IPS-18c (cell line): ENCODE measurements at regions not wholly inside any gene's neighbourhood (a gene's known extent, or its start where the extent isn't known, plus 50 kb on each side); places are given as distances from the start of the nearest gene placed in this dataset.

Experiments
- H3K4me3 ChIP-seq: 2 replicates; pipeline ENCODE4 v1.7.0; 2013; ENCODE audit warnings: low read depth, mild to moderate bottlenecking, low read length, moderate library complexity; ENCODE audit not compliant: insufficient read depth
- H3K9me3 ChIP-seq: one replicate; pipeline ENCODE4 v1.6.1; 2013; ENCODE audit warnings: mild to moderate bottlenecking, low read length, moderate library complexity; ENCODE audit not compliant: control insufficient read depth, insufficient read depth

DNA sequence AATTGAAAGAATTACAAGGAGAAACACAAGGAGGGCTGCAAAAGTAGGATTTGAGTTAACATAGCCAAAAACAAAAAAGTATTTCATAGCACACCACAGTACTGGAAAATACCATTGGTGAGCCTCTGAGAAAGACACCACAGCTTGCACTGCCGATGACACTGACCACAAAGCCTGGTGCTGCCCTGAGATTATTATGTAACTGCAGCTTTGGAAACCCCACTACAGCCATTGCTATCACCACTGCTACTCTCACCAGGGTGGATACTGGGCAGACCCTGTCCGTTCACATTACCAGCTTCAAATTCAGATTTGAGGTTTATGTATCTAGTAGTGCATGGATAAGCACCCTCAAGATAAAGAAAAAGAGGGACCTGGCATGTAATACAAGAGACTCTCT is 1246.7 kb upstream of the SORCS1 start:
- H3K4me3 ChIP-seq: no peak overlapping the region

DNA sequence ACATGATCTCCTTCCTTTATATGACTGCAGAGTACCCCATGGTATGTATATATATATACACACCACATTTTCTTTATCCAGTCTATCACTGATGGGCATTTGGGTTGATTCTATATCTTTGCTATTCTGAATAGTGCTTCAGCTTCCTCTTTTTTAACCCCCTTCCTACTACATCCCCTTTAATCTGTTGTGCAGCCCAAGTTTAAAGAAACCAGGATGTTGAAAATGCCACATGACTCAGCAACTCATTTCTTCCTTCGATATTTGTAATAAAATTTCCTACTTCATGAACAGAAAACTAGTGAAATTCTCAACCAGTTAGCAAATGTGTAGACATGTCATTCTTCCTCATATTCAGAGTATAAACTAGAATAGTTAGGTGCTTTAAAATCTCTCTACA is 1245.7 kb upstream of the SORCS1 start:
- H3K9me3 ChIP-seq: no peaks in the 10 kb centered on the region
- no peak overlapping the region for H3K4me3 ChIP-seq

More for the DNA sequence above, 1246.7 kb upstream of the SORCS1 start:
- H3K9me3 ChIP-seq: no peaks in the 10 kb centered on the region

DNA sequence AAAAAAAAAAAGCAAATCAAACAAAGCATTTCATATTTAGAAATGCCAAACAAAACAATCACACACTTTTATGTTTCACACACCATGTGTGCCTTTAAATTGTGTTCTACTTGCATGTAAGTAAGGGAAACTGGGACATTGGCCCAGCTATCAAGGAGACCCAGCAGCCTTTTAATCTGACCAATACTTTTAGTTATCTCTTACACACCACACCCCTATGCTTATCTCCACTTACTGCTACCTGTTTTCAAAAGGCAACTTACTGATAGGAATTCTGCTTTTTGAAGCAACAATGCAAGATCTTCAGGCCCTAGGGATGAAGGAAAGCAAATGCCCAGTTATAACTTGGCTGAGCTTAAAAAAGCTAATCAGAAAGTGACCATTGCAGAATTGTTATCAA is 1244.8 kb upstream of the SORCS1 start:
- H3K4me3 ChIP-seq: no peak overlapping the region
- no peaks in the 10 kb centered on the region for H3K9me3 ChIP-seq

DNA sequence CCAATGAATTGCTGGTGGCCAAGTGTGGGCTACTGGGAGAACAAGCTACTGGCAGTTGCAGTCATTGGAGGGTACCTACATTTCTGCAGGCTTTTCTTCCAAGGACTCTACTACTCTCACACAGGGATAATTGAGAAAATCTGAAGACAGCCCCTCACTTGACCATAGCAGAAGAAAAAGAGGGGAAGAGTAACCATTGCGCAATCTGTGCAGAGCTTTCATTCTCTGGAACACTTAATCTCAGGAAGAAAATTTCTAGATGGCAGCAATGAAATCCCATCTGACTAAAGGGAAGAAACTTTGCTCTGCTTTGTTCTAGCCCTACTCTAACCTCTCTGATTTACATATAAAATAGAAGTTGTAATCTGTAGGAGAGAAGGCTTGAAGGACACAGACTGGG is 1239.6 kb upstream of the SORCS1 start:
- H3K9me3 ChIP-seq: no peaks in the 10 kb centered on the region
- no peak overlapping the region for H3K4me3 ChIP-seq

DNA sequence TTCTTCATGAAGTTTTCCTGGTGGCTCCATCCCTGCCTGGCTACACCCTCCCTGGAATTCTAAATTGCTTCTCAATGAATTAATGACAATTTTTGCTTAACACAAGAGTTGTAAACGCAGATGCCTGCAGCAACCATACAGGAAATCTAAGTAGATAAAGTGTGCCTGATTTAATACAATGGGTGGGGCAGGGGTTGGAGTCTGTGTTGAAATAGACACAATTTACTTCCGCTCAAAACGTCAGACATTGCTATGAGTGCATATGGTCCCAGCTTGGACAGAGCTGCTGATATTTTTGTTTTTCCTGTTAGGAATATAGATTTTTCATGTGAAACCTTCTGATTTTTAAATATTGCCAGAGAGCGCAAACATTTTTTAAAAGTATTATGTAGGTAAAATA is 1235.0 kb upstream of the SORCS1 start:
- Histone ChIP-seq H3K4me3 (no peak overlapping the region), H3K9me3 (no peaks in the 10 kb centered on the region)

DNA sequence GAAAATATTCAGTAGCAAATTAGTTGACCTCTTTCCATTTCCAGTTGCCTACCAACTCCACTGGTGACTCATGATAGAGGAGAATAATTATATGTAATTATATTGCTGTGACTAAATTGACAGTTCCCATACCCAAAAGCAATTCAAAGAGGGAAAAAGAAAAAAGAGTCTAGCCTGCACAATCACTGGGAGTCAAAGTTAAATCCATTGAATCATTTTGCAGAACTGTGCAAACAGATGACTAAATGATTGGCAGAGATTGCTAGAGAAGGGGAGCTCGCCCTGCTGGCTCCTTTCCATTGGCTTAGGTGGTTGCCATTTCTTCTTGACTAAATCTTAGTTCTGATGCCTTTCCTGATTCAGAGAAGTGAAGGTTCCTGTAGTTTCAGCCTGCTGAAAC is 1228.6 kb upstream of the SORCS1 start:
- no peaks in the 10 kb centered on the region for H3K9me3 ChIP-seq
- H3K4me3 ChIP-seq: no peak overlapping the region

DNA sequence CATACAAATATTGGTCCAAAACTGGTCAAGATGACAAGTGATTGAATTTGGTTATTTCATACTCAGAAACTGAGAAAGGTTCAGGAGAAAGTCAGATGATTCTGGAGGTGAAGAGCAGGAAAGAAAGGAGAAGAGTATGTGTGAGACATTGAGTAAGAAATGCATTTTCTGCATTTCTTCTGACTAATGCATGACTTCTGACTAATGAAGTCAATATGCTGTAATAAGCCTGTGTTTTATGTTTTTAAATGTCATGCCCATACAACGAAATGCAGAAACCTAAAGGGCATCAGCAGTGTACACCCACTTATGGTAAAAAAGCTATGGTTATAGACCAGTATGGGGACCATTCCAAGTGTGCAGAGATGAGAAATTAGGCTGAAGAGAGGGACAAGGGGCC is 1227.8 kb upstream of the SORCS1 start:
- Histone ChIP-seq H3K9me3 (no peaks in the 10 kb centered on the region), H3K4me3 (no peak overlapping the region)

DNA sequence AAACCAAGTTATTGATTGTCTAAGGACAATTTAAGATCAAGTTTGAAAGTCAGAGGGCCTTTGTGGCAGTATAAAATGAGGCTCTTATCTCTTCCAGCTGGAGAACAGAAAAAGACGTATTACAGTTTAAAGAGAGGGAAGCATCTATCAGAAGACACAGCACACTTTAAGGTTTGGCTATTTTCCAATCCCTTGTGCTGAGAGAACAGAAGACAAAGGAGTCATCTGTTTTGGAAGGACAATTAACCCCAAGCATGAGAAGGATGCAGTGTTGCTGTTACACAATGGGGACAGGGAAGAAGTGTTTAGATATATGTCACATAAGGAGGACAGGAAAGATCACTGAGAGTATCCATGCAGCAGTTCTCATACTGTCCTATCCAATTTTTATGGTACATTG is 1224.2 kb upstream of the SORCS1 start:
- Histone ChIP-seq H3K4me3 (no peak overlapping the region), H3K9me3 (no peaks in the 10 kb centered on the region)

DNA sequence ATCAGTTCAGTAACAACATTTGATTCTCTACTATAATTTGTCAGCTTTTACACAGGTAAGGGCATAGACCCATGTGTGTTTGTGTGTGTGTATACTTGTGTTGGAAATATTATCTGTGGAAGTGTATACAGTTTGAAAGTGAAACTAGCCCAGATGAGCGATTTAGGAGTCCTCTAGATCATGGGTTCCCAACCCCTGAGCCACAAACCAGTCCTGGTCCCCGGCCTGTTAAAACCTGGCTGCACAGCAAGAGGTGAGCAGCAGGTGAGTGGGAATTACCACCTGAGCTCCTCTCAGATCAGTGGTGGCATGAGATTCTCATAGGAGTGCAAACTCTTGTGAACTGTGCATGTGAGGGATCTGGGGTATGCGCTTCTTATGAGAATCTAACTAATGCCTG is 1221.5 kb upstream of the SORCS1 start:
- Histone ChIP-seq H3K4me3 (no peak overlapping the region), H3K9me3 (no peaks in the 10 kb centered on the region)

DNA sequence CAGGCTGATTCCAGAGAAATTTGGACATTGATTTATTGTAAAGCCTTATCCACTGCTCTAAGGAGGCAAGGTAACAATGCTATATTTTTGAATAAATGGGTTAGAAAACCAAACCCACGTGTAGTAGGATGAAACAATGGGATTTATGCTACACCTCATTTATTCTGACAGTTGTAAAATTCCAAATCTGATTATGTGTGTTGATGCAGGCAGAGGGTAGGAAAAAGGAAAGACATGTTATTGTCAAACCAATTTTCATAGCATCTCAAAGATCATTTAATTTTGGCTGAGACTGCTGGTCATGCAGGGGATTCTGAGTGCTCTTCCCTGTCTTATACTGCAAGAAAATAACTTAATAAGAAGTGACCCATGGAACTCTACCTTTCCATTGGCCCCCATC is 1219.9 kb upstream of the SORCS1 start:
- H3K9me3 ChIP-seq: no peaks in the 10 kb centered on the region
- no peak overlapping the region for H3K4me3 ChIP-seq

DNA sequence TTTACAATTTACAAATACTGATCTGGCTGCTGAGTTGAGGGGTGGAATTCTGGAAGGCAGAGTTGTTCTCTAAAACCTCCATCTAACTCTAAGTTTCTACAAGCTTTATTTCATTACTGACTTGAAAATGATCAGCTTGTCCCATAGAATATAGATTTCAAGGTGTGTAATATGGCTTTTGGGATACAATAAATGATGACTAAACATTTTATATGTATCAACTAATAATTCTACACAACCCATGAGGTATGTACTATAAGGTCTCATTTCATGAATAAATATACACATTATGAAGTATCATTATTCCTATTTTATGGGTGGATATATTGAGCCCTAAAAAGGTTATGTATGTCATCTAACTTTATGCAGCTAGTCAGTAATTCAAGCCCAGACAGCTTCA is 1214.3 kb upstream of the SORCS1 start:
- no peaks in the 10 kb centered on the region for H3K9me3 ChIP-seq

DNA sequence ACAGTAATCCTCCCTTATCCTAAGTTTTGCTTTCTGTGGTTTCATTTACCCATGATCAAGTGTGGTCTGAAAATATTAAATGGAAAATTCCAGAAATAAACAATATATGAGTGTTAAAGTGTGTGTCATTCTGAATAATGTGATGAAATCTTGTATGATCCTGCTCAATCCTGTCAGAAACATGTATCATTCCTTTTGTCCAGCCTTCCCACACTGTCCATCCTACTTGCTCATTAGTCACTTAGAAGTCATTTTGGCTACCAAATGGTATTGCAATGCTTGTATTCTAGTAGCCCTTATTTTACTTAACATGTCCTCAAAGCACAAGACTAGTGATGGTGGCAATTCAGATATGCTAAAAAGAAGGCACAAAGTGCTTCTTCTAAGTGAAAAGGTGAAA is 1211.2 kb upstream of the SORCS1 start:
- Histone ChIP-seq H3K4me3 (no peak overlapping the region), H3K9me3 (no peaks in the 10 kb centered on the region)

More for the DNA sequence above, 1214.3 kb upstream of the SORCS1 start:
- no peak overlapping the region for H3K4me3 ChIP-seq

DNA sequence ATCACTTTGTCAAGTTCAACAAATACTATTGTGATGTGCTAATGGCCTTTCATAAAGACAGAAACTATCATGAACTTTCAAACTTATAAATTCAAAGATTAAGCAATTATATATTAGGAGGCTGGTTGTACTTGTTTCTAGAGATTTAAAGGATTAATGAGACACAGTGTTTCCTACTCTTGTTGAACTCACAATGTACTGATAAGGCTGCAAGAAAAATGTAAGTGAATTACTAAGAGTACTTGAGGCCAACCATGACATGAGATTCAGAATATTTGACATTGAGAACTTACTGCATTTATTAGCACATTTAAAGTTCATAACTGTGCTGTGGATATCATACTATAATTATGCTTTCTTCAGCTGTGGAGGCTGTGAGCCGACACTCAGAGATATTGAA is 1210.5 kb upstream of the SORCS1 start:
- Histone ChIP-seq H3K4me3 (no peak overlapping the region), H3K9me3 (no peaks in the 10 kb centered on the region)

DNA sequence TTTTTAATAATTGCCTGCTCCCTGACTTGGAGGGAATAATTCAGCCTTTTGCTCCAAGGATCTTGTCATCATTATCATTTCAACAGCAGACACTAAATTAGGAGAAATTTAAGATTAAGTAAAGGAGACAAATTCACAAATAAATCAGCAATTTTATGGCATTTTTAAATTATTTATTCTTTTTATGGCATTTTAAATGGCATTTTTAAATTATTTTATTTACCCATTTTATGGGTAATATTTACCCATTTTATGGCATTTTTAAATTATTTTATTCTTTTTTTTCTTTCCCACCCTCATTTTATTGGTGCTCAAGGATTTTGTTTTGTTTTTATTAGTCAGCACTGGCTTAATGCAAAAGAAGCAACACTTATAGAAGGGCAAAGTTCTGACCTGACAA is 1201.0 kb upstream of the SORCS1 start:
- H3K9me3 ChIP-seq: no peaks in the 10 kb centered on the region
- H3K4me3 ChIP-seq: no peak overlapping the region

DNA sequence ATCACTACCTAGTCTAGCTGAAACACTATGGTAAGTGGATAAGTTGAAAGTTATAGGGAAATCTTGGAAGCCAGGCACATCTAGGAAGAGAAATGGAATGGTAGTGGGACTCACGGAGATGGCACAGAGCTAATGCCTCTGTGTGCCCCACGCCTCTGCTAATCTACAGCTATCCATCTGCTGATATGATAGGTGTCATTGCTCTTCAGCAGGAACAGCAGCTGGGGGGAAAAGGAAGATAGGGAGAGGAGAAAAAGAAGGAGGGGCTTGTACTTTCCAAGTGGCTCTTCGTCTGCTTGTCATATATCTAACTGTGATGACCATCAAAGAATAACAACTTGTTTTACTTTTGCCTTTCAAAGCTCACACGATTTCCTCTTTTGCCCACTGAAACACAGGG is 1199.1 kb upstream of the SORCS1 start:
- Histone ChIP-seq H3K4me3 (no peak overlapping the region), H3K9me3 (no peaks in the 10 kb centered on the region)

DNA sequence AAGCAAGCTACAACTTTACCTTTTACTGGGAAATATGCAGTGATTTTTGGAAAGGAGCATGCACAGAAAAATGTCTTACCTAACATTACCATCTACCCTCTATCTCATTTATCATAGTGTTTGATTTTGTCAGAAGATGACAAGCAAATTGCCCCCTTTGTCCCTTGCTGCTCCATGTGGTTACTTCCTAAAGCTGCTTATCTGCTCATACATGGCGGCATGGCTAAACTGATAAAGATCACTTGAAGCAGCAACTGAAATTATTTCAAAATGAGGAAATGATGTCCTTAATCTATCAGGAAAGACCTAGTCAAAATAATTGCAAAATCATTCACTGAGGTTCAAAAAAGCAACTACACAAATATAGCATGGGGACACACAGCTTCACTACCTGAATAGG is 1198.5 kb upstream of the SORCS1 start:
- no peaks in the 10 kb centered on the region for H3K9me3 ChIP-seq
- H3K4me3 ChIP-seq: no peak overlapping the region

DNA sequence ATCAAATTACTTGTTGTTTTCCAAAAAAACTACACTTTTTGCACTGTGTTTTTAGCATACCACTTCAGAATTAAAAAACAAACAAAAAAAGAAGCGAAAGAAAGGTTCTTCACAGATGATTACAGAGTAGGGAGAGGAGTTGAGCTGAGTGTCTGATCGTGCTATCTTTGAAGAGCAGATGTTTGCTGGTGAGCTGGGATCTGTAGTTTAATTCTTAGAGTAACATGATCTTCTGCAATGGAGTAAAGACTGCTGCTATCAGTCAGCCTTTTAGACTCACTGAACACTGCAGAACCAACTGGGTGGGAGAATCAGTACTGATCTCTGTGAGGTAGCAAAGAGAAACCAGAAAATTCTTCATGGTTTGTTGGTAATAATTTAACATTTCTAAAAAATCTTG is 1197.8 kb upstream of the SORCS1 start:
- Histone ChIP-seq H3K4me3 (no peak overlapping the region), H3K9me3 (no peaks in the 10 kb centered on the region)

DNA sequence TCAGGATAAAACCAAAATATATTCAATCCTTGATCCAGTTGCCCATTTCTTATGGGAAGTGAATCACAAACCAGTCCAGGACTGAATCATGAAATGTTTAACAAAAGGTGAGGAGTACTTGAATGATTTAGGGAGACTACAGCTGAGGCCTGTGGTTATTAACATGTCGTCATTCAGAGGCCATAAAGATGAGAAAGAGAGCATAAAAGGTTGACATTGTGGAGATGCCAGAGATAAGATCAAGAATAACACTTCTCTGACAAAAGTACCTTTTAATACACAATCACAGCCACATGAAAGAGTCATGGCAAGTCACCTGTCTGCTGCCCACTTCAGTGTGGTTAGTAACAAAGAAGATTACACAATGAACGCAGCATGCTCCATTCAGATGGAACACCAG is 1195.7 kb upstream of the SORCS1 start:
- H3K9me3 ChIP-seq: no peaks in the 10 kb centered on the region

DNA sequence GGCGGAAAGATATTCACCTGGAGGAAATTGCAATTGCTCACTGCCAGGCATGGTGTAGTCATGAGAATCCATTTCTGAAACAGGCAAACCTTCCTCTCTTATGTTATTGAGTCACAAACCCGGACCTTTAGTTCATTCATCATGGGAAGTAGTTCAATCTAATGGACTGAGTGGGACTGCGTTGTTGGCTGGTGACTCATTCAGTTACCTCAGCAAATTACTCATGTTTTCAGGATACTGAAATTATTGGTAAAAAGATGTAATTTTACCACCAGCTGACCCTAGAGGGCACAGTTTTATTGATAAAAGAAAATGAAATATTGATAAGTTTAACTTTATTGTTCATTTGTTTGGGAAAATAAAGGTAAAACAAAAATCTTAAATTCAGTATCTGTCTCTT is 1194.4 kb upstream of the SORCS1 start:
- no peak overlapping the region for H3K4me3 ChIP-seq
- H3K9me3 ChIP-seq: no peaks in the 10 kb centered on the region

More for the DNA sequence above, 1195.7 kb upstream of the SORCS1 start:
- H3K4me3 ChIP-seq: no peak overlapping the region

DNA sequence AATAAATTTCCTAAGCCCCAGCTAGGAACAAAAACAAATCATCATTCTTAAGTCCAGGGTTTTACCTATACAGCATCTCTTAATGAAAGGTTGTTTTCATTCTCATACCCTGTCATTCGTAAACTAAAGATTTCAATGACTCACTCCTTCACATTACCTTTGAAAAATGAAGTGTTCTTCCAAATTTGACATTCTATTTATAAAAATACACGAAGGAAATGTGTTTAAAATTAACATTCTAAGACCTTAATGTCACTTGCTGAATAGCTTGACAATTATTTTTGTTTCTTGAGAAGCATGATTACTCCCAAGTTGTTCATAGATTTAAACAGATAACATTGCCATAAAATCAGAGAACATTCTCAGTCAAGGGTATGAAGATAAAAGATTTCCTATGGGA is 1188.3 kb upstream of the SORCS1 start:
- Histone ChIP-seq H3K9me3 (no peaks in the 10 kb centered on the region), H3K4me3 (no peak overlapping the region)
